ENCODE measurements at regions not wholly inside any gene's neighbourhood (a gene's known extent, or its start where the extent isn't known, plus 50 kb on each side); places are given as distances from the start of the nearest gene placed in this dataset.

GRCh38 chr6:91280494-91280830 is 693.6 kb upstream of the MAP3K7 start:
- dilution Hi-C loops (cut with MboI; ENCODE audit: extremely low pct_ligation_motif_present, low sequenced_read_pairs), result no loop called here

GRCh38 chr6:91279740-91280493 is 693.0 kb upstream of the MAP3K7 start:
- no peaks in the 10 kb centered on the region for H3K27me3 ChIP-seq (ENCODE audit: control insufficient read depth, extremely low read depth, insufficient read depth, low read length)
- H3K36me3 ChIP-seq (ENCODE audit: control insufficient read depth in 2 of 2, extremely low read depth in 1 of 2, insufficient read depth in 2 of 2, low read length in 2 of 2), result no peaks in the 10 kb centered on the region
- H3K4me1 ChIP-seq (ENCODE audit: control insufficient read depth, extremely low read depth, insufficient read depth, low read length), result no peaks in the 10 kb centered on the region
- dilution Hi-C loops (cut with MboI; ENCODE audit: extremely low pct_ligation_motif_present, low sequenced_read_pairs), result no loop called here
- H2AFZ ChIP-seq (ENCODE audit: control insufficient read depth, low read length), result no peak overlapping the region
- no peak overlapping the region for H3K4me3 ChIP-seq (ENCODE audit: control insufficient read depth in 2 of 3, extremely low read depth in 1 of 3, insufficient read depth in 2 of 3, low read depth in 1 of 3, low read length in 3 of 3)
- no peak overlapping the region for H3K9ac ChIP-seq (ENCODE audit: control insufficient read depth, extremely low read depth, insufficient read depth, low read length)
- H3K9me3 ChIP-seq (ENCODE audit: control insufficient read depth, low read depth, low read length), result no peaks in the 10 kb centered on the region
- H3K27ac ChIP-seq (ENCODE audit: control insufficient read depth, insufficient read depth, low read length), result no peak overlapping the region
- DNase-seq (ENCODE audit: low read depth, low spot score), result no peak
- H3K79me2 ChIP-seq (ENCODE audit: control insufficient read depth, insufficient read depth, low read length), result no peaks in the 10 kb centered on the region
- H4K20me1 ChIP-seq (ENCODE audit: control insufficient read depth, extremely low read depth, insufficient read depth, low read length), result no peaks in the 10 kb centered on the region
- no peak for FAIRE-seq
- H3K9me1 ChIP-seq (ENCODE audit: control insufficient read depth, extremely low read depth, insufficient read depth, low read length), result no peaks in the 10 kb centered on the region
- TF ChIP-seq, protein P1, sequence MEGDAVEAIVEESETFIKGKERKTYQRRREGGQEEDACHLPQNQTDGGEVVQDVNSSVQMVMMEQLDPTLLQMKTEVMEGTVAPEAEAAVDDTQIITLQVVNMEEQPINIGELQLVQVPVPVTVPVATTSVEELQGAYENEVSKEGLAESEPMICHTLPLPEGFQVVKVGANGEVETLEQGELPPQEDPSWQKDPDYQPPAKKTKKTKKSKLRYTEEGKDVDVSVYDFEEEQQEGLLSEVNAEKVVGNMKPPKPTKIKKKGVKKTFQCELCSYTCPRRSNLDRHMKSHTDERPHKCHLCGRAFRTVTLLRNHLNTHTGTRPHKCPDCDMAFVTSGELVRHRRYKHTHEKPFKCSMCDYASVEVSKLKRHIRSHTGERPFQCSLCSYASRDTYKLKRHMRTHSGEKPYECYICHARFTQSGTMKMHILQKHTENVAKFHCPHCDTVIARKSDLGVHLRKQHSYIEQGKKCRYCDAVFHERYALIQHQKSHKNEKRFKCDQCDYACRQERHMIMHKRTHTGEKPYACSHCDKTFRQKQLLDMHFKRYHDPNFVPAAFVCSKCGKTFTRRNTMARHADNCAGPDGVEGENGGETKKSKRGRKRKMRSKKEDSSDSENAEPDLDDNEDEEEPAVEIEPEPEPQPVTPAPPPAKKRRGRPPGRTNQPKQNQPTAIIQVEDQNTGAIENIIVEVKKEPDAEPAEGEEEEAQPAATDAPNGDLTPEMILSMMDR (optimal IDR thresholded peaks at IDR 0.05 in 1 of 3, IDR thresholded peaks at IDR 0.05 in 1 of 3, conservative IDR thresholded peaks at IDR 0.05 in 1 of 3; ENCODE audit: extremely low read depth in 1 of 3, insufficient read depth in 2 of 3, low read length in 3 of 3), result no peak
- TF ChIP-seq EZH2 (IDR thresholded peaks at IDR 0.05; ENCODE audit: low read length), result no peak
- no peak overlapping the region for H3K4me2 ChIP-seq (ENCODE audit: control insufficient read depth, extremely low read depth, insufficient read depth, low read depth, low read length)

More at GRCh38 chr6:91280494-91280830, 693.6 kb upstream of the MAP3K7 start:
- no peak for DNase-seq (ENCODE audit: low read depth, low spot score)
- FAIRE-seq, result no peak
- Histone ChIP-seq H3K79me2 (ENCODE audit: control insufficient read depth, insufficient read depth, low read length) (no peaks in the 10 kb centered on the region), H3K36me3 (ENCODE audit: control insufficient read depth in 2 of 2, extremely low read depth in 1 of 2, insufficient read depth in 2 of 2, low read length in 2 of 2) (no peaks in the 10 kb centered on the region), H3K27ac (ENCODE audit: control insufficient read depth, insufficient read depth, low read length) (no peak overlapping the region), H3K9ac (ENCODE audit: control insufficient read depth, extremely low read depth, insufficient read depth, low read length) (no peak overlapping the region), H3K4me2 (ENCODE audit: control insufficient read depth, extremely low read depth, insufficient read depth, low read depth, low read length) (no peak overlapping the region), H3K4me1 (ENCODE audit: control insufficient read depth, extremely low read depth, insufficient read depth, low read length) (no peaks in the 10 kb centered on the region), H3K27me3 (ENCODE audit: control insufficient read depth, extremely low read depth, insufficient read depth, low read length) (no peaks in the 10 kb centered on the region), H3K9me3 (ENCODE audit: control insufficient read depth, low read depth, low read length) (no peaks in the 10 kb centered on the region), H3K4me3 (ENCODE audit: control insufficient read depth in 2 of 3, extremely low read depth in 1 of 3, insufficient read depth in 2 of 3, low read depth in 1 of 3, low read length in 3 of 3) (no peak overlapping the region), H4K20me1 (ENCODE audit: control insufficient read depth, extremely low read depth, insufficient read depth, low read length) (no peaks in the 10 kb centered on the region), H2AFZ (ENCODE audit: control insufficient read depth, low read length) (no peak overlapping the region), H3K9me1 (ENCODE audit: control insufficient read depth, extremely low read depth, insufficient read depth, low read length) (no peaks in the 10 kb centered on the region)
- TF ChIP-seq EZH2 (IDR thresholded peaks at IDR 0.05; ENCODE audit: low read length), result no peak
- TF ChIP-seq, protein P1 (optimal IDR thresholded peaks at IDR 0.05 in 1 of 3, IDR thresholded peaks at IDR 0.05 in 1 of 3, conservative IDR thresholded peaks at IDR 0.05 in 1 of 3; ENCODE audit: extremely low read depth in 1 of 3, insufficient read depth in 2 of 3, low read length in 3 of 3), result no peak

Measured in keratinocyte (primary cell).